ENCODE measurements at regions not wholly inside any gene's neighbourhood (a gene's known extent, or its start where the extent isn't known, plus 50 kb on each side); places are given as distances from the start of the nearest gene placed in this dataset.

DNA sequence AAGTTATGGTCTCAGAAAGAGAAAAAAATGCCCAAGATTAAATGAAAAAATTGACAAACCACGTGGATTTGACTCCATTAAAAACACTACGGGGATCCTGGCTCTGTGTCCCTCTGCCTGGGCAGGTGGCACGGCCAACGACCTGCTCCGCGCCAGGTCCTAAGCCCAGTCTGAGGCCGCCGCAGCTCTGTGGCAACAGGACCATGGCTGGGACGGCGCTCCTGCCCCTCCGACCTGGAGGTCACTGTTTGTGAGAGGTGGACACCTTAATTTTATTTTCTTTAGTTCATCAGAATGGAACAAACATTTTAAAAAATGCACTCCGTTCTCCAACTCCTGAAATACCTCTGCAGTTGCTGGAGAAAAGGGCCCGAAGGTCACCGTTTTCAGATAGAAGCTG is 369.4 kb downstream of the CDH9 start:
- TF ChIP-seq, protein P1, sequence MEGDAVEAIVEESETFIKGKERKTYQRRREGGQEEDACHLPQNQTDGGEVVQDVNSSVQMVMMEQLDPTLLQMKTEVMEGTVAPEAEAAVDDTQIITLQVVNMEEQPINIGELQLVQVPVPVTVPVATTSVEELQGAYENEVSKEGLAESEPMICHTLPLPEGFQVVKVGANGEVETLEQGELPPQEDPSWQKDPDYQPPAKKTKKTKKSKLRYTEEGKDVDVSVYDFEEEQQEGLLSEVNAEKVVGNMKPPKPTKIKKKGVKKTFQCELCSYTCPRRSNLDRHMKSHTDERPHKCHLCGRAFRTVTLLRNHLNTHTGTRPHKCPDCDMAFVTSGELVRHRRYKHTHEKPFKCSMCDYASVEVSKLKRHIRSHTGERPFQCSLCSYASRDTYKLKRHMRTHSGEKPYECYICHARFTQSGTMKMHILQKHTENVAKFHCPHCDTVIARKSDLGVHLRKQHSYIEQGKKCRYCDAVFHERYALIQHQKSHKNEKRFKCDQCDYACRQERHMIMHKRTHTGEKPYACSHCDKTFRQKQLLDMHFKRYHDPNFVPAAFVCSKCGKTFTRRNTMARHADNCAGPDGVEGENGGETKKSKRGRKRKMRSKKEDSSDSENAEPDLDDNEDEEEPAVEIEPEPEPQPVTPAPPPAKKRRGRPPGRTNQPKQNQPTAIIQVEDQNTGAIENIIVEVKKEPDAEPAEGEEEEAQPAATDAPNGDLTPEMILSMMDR (IDR thresholded peaks at IDR 0.05), result no peak
- TF ChIP-seq POLR2AphosphoS5 (IDR thresholded peaks at IDR 0.05; ENCODE audit: low read depth, low read length), result no peak
- TF ChIP-seq SIN3A (IDR thresholded peaks at IDR 0.05; ENCODE audit: borderline replicate concordance, insufficient read depth, low read depth, low read length), result no peak
- TF ChIP-seq, protein P2, sequence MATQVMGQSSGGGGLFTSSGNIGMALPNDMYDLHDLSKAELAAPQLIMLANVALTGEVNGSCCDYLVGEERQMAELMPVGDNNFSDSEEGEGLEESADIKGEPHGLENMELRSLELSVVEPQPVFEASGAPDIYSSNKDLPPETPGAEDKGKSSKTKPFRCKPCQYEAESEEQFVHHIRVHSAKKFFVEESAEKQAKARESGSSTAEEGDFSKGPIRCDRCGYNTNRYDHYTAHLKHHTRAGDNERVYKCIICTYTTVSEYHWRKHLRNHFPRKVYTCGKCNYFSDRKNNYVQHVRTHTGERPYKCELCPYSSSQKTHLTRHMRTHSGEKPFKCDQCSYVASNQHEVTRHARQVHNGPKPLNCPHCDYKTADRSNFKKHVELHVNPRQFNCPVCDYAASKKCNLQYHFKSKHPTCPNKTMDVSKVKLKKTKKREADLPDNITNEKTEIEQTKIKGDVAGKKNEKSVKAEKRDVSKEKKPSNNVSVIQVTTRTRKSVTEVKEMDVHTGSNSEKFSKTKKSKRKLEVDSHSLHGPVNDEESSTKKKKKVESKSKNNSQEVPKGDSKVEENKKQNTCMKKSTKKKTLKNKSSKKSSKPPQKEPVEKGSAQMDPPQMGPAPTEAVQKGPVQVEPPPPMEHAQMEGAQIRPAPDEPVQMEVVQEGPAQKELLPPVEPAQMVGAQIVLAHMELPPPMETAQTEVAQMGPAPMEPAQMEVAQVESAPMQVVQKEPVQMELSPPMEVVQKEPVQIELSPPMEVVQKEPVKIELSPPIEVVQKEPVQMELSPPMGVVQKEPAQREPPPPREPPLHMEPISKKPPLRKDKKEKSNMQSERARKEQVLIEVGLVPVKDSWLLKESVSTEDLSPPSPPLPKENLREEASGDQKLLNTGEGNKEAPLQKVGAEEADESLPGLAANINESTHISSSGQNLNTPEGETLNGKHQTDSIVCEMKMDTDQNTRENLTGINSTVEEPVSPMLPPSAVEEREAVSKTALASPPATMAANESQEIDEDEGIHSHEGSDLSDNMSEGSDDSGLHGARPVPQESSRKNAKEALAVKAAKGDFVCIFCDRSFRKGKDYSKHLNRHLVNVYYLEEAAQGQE (IDR thresholded peaks at IDR 0.05; ENCODE audit: insufficient read depth in 1 of 2, low read depth in 2 of 2, low read length in 1 of 2), result no peak
